ENCODE measurements at regions not wholly inside any gene's neighbourhood (a gene's known extent, or its start where the extent isn't known, plus 50 kb on each side); places are given as distances from the start of the nearest gene placed in this dataset.
"Not testable (repeated sequence)": the region's sequence is repeated elsewhere in the genome, so short reads cannot be mapped to it uniquely, and the experiment has no call there.

DNA sequence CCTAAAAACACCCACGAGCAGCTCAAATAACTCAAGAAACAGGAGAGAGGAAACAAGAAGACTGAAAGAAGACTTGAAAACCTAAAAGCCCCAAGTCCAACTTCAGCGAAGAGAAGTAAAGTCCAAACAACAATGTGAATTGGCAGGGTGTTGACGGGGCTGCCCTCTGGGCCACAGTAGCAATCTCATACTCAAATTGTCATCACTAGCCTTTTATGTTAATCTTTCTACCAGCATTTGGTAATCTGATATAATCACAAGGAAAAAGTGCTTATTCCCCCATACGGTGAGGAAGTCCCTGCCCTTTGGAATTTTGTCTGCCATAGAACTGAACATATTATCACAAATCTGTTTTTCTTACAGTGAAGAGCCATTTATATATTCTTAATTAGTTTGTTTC, 51.5 kb upstream of the IFNE start:
- no peak for DNase-seq

DNA sequence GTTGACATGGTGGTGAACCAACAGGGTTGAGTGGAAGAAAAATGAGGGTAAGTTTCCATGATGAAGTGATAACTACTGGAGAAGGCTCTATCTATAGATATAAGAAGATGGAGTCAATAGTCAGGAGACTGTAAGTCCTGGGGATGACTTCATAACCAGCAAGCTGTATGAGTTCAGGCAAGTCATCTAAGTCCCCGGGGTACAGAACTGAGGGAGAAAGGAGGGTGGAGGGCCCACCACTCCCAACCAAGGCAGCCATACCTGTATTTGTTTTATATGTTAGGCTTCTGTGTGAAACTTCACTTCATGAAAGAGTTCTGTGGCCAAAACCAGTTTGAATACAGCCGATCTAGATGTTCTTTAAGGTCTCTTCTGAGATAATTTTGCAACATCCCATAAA, 53.3 kb upstream of the IFNE start:
- no peak for DNase-seq

DNA sequence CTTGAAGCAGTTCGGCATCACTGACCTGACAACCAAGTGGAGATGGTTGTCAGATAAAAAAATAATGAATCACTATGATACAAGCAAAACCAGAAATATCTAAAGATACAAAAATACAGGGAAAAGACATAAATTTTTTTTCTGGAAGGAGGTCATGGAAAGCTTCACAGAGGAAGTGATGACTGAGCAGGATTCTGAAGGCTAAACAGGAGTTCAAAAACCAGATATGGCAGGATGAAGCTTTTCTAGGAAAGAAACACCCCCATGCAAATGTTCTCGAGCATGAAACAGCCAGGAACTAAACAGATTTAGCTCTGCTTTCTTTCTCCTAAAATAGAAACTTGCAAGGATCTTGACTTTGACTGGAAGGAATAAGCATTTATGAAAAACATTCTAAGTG, 60.7 kb upstream of the IFNE start:
- DNase-seq: no peak

DNA sequence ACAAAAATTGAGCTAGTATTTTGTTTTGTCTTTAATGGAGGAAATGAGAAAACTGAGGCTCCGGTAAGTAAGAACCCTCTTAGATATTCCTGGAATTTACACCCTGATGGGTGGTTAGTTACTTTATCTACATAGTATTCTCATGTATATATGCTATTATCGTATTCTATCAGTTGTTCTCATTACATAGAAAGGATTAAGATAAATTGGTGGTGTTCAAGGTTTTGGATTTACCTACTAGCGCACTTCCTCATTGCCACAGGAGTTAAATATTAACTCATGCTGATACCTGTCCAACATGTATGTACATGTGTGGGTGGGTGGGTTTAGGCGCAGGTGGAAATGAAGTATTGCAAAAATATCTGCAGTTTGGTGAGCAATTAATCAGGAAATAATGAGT, 61.1 kb upstream of the IFNE start:
- DNase-seq: no peak

DNA sequence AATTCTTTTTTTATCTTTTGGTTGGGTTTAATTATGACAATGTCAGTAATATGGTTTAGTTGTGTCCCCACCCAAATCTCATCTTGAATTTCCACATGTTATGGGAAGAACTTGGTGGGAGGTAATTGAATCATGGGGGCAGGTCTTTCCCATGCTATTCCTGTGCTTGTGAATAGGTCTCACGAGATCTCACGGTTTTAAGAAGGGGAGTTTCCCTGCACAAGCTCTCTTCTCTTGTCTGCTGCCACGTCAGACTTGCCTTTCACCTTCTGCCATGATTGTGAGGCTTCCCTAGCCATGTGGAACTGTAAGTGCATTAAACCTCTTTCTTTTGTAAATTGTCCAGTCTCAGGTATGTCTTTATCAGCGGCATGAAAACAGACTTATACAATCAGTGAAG, 61.7 kb upstream of the IFNE start:
- not testable (repeated sequence) for DNase-seq

DNA sequence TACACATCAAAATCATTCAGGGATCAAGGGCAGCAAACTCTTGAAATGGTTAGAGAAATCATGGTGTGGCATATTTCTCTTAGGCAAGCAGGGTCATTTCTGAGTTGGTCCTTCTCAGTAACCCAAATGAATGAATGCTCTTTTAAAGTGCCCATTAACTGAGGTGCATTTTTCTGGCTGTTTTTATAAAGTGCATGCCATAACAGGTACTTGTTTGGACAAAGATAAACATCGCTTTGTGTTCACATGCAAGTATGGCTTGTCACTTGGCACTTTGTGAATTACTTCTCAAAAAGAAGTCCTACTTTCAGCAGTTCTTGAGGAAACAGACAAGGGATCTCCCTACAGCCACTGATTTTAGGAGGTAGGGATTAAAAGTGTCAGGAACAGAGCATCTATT, 64.8 kb upstream of the IFNE start:
- no peak for DNase-seq

DNA sequence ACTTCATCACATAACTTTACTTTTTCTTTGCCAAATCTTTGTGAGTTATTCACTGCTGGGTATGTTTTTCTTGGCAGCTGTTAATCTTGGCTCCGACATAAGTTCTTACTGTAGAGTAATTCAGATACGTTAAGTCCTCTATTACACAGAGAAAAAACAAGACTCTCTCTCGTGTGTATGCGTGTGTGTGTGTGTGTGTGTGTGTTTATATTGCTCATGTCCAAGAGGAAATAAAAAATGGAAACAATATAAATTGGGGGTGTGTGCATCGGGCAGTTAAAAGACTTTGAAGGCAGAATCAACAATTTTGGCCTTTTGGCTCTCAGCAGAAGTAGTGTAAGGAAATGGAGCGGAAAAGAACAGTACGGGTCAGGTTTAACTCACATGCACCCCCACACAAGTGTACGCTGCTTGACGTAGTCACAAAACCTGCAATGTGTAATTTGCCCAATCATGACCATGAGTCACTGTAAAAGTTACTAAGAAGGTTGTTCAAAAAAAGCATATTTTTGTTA, 67.2 kb upstream of the IFNE start:
- no peak for DNase-seq

DNA sequence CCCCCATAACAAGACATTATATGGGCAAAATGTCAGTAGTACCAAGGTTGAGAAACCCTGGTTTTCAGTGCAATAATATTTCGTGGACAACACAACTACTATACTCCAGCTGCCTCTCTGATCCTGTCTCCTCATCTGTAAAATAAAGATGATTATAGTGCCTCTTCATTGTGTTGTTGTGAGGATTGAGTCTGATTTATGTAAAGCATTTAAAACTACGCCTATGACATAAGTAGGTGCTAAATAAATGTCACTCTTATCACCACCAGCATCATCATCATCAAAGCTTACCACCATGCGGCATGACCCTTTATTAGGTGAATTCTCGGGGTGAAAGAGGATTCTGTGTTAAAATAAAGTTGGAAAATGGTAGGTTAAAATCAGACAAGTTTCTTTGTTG, 67.8 kb upstream of the IFNE start:
- no peak for DNase-seq

DNA sequence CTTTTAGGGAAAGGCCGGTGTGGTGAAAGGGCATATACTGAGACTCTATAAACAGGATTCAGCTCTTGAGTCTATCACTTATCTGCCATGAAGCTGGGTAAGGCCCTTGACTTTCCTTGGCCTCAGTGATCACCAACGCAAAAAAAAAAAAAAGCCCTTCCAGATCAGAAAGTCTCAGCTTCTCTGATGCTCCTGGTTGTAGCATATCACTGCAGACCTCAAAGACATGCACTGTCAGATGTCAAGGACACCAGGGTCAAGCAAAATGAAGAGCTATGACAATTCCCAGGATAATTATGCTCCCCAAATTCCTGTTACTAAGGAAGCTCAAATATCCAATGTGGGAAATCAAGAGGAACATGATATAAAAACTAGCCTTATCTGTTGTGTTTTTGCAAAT, 68.3 kb upstream of the IFNE start:
- DNase-seq: no peak

DNA sequence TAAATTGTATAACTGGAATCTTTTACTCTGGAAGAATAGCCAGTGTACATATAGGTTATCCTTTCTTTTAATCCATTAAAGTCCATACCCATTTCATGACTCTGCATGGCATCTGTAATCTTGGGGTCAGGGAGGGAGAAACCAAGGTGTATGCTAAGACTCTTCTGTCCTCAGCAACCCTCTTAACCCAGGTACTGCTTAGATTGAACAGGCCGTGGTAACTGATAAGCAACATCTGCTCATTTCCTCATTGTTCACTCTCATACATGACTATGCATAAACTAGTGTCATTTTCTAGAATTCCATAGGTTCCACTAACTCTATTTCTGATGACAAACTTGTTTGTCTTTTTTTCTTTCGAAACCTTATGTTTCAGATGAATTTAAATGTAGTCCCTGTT, 69.3 kb upstream of the IFNE start:
- DNase-seq: no peak

DNA sequence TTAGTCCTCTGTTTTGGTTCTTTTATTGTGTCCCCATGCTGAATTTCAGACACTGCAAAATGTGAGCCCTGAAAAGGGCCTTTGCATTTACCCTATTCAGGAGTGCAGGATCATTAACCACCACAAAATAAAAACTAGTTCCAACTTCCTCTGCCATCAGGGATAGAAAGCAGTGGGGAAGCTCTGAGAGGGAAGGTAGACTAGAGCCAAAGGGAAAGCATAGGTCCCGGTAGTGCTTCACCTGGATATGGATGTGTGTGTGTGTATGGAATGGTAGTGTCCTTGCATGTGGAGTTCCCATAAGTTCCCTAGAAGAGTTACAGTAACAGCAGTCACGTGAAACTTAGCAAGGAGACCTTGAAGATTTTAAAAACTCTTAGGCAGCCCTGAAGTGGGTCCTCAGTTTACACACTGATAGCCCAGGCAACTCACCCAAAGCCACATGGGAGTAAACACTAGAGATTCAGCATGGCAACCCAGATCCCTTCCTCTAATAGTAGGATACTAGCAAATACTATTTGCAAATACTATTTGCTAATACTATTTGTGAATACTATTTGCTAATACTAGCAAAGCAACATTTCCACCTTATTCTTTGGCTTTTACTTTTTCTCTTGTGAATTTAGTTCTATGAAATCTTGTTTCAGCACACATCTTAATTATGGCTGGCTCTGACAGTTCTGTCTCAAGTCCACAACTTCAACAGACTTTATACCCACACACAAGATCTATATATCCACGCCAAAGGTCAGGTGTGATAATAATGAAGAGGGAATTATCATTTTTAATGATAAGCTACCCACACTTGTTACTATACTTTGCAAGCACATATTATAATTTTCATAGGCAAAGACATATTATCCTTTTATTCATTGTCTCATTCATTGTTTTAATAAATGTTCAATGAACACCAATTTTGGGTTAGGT, 70.4 kb upstream of the IFNE start:
- no peak for DNase-seq

DNA sequence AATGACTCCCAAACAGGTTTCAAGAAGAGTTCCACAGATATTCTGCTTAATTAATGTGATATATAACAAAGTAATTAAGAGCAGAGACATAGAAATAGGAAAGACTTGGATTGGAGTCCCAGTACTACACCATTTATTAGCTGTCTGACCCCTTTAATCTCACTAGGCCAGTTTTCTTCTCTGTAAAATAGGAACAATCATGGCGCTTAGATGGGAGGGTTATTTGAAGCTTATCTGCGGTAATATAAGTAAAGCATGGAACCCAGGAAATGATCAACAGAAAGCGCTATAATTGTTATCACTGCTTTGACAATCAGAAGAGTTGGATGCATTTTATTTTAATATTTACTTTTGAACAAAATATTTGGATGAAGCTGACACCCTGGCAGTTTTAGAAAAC, 71.3 kb upstream of the IFNE start:
- no peak for DNase-seq

DNA sequence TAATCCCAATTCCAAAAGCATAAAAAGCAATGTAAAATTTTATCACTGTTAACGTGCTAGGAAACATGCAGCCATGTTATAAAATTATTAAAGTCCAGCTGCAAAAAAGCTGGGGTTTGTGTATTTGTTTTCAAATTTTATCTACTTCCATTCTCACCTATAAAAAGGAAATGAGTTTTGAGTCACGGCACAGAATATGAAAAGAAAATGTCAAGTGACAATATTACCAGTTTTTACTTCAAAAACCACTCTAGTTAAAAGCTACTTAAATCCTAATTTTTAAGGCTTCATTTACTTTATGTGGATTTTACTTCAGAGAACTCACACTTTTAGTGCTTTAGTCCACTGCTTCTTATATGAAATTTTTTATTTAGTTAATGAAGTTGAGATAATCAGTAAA, 72.7 kb upstream of the IFNE start:
- no peak for DNase-seq

DNA sequence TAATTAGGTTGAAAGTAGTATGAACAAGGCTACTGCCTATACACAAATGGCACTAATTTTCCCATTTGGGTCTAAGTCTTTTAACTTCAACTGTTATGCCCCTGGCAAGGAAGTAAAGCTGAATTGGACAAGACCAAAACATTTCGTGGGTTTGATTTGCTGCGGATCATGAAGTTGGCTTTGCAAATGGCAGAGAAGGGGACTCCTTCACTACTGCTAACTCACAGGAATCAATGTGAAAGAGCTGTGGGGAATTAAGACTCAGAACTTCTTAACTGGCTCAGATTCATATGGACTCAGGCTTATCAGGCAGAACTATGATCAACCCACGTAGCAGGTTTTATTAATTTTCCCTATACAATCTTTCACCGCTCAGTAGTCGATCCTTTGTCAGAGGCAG, 73.8 kb upstream of the IFNE start:
- no peak for DNase-seq

DNA sequence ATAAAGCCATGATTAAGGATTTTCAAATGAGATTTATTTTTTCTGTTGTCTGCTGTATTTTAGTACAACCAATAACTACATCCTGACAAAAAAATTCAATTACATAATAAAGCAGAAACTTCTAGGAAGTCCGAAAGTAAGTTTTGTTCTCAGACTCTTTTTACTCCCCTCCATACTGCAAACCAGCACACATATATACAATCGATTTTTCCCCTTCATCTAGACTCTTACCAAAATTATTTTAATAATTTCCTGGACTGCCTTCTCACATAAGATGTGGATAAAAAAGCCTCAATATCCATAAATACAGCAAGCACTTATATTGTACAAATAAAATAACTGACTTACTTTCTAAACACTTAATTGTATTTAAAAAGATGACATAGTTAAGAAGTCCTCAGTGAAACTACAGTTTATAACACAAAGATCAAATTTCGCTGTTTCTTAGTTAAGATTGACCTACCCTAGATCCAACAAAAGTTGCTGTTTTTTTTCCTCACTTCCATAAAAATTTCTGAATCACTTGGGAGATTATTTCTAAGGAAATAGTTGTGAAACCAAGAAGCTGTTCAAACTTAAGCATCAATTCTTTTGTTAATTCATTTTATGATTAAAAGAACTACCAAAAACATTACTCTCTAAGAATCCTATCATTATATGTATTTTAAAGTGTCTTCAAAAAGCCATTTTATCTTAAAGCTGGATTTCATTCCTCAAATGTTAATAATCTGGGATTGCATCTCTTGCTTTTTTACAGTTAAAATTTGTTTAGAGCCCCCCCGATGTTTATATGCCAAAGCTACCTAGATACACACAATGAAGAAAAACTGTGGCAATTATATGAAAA, 74.7 kb upstream of the IFNE start:
- no peak for DNase-seq

DNA sequence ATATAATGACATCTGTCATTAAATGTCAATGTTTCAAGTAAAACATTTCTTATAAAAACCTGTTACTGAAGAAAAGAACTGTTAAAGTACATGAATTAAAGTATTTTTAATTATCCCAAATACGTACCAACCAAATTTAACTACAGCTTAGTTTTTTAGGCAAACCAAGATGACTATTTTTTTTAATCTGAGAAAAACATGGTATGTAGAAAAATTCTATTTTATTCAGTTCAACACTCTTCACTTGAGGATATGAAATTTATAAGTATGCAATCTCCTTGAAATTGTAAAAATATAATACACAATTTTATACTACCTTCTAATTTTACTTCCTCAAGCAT, 75.3 kb upstream of the IFNE start:
- no peak for DNase-seq

DNA sequence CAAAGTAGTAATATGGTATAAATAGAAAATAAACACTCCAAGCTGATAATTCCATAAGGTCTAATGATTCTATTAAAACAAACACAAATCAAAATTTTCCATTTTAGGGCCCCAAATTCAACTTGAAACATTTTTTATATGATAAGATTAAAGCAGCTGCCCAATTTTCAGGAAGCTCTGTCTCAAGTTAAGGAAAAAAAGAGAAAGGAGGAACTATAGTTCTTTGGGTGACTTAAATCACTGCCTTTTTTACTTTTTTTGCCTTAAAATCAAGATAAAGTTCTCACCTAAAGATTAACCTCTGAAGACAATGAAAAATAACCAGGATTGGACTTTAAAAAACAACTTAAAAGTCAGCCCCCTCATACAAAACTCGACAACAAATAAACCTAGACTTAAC, 76.0 kb upstream of the IFNE start:
- no peak for DNase-seq

DNA sequence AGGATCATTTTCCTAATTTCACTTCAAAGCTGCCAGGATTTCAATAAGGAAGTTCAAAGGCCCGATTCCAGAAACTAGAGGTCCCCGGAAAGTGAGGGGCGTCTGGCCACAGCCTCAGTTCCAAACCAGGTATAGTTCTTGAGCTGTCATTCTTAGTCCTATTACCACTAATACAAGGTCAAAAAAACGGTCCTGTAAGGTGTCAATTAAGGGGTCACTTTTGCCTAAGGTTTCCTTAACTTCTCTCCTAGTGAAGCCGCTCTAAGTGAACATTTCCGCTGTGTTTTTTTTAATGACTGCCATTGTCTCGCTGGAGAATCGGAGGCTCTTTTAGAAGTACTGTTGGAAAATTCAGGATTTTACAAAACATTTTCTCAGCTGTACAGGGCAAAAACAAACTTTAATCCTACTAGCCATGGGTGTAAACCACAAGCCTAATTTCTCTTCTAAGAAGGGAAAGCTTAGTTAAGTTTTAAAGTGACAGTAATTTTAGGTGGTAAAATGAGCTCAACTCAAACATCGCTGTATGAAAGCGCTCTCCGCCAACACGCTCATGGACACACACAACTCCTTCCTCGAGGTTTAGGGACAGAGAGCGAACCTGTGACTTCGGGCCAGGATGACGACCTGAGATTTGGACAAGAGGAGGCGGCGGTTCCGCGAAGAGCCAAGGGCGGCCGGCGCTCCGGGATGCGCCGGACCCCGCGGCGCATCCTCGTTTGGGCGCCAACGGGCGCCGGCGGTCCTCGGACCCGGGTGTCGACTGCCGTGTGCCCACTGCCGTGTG, 76.7 kb upstream of the IFNE start:
- DNase-seq: no peak

DNA sequence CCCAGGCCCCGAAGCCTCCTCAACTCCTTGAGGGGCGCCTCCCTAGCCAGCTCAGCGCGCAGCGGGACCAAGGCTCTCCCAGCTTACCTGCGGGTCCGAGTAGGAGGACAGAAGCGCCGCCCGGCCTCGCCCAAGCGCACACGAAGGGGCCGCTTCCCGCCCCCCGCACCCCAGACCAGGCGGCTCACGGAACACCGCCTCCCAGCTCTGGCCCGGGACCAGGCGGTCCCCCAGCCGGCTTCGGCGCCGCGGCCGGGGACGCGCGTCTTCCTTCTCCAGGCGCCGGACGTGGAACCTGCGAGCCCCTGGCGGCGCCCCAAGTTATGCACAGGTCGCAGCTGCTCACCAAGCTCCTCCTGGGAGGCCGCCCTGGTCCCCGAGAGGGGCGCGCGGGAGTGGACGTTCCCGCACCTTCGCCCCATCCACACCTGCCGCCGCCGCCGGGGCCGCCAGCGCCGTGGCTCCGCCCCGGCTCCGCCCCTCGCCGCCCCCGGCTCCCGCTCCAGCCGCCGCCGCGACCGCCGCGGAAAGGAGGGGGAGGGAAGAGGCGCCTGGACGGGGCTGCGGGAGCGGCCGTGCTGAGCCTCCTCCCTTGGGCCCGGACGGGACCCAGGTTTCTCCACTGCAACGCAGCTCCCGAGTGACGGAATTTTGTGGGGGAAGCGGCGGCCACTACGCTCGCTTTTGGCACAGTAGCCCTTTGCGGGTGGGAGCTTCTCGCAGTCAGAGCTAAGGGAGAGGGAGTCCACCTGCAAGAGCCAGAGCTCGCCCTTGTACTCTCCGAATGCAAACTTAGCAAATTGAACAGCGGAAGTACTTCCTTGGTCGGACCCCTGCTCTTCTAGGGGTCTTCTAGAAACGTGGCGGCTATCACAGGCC, 77.5 kb upstream of the IFNE start:
- DNase-seq: no peak

DNA sequence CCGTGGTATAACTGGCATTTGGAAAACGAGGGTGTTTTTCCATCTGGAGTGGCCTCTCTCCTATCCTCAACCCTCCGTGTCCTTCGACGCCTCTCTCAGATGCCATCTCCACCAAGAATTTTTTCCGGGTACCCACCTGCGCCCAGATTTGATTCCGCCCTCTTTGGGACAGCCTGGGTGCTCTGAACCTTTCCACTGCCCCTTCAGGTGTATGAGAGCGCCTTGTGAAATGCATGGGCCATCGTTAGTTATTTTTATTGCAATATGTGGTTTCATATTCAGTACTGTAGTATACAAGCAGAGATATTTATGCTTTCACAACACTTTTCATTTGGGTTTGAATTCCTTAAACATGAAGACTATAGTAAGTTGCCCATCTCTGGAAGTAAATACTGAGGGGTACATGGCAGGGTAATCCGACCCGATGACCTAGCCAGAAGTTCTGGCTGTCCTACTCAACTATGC, 78.2 kb upstream of the IFNE start:
- DNase-seq: no peak

DNA sequence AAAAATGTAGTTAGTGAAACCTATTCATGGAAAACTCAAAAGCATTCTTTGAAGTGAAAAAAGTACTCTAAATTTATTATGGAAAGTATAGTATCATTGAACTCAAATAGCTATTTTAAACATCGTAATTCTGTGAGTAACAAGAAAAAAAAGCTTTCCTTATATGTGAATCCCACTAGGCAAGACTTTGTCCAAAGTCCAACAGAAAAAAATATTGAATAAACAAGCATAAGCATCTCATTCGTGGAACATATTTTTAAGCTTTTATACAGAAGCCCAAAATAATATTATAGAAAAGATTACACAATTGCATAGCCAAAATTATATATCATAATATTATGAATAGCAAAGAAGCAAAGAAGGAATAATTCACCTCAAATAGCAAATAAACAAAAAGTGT, 79.4 kb upstream of the IFNE start:
- no peak for DNase-seq

DNA sequence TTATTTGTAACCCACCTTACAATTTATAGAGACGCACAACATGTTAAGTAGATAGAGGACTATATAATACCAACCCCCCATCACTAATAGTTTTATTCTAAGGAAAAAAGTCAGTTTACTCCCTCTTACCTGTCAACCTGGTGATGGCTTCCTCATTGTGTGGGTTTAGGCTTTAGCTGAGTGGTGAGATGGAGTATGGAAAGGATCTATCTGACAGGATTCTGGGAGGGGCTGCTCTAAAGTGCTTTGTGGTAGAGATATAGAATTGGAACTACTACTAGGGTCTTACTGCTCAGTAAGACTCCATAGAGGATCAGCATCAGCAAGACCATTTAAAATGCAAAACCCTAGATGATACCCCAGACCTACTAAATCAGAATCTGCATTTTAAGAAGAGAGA, 82.1 kb upstream of the IFNE start:
- DNase-seq: no peak

Data from DMS153 (cell line).